NCI-H2107 treated with DMSO at 0.1 percent for 48 hours (cell line): ENCODE measurements at regions not wholly inside any gene's neighbourhood (a gene's known extent, or its start where the extent isn't known, plus 50 kb on each side); places are given as distances from the start of the nearest gene placed in this dataset.

Experiments
- DNase-seq: peaks from one replicate; lab custom pipeline; 2025; ENCODE audit not compliant: unreplicated experiment; lab: John Stamatoyannopoulos, UW

- DNase-seq, result no peak
Measured at GRCh38 chr9:90948156-90948555, 146.5 kb downstream of the SYK start.

GRCh38 chr9:90950600-90950999 lies 149.0 kb downstream of the SYK start:
- no peak for DNase-seq

- no peak for DNase-seq
Measured at GRCh38 chr9:90953200-90953599, 151.6 kb downstream of the SYK start.

GRCh38 chr9:90953805-90954204 lies 152.2 kb downstream of the SYK start:
- DNase-seq, result no peak

- no peak for DNase-seq
Measured at GRCh38 chr9:90956026-90956810, 154.6 kb downstream of the SYK start.

- no peak for DNase-seq
Measured at GRCh38 chr9:90958328-90958727, 156.7 kb downstream of the SYK start.

GRCh38 chr9:90960941-90961340 lies 159.3 kb downstream of the SYK start:
- no peak for DNase-seq

- no peak for DNase-seq
Measured at GRCh38 chr9:90961375-90961774, 159.8 kb downstream of the SYK start.

- DNase-seq, result peak; percentile 2
Measured at GRCh38 chr9:90964101-90965020, 162.7 kb downstream of the SYK start.

GRCh38 chr9:90965226-90966030 lies 163.8 kb downstream of the SYK start:
- no peak for DNase-seq

- no peak for DNase-seq
Measured at GRCh38 chr9:90966031-90966290, 164.3 kb downstream of the SYK start.

- DNase-seq, result no peak
Measured at GRCh38 chr9:90966480-90967144, 165.0 kb downstream of the SYK start.

GRCh38 chr9:90967145-90967538 lies 165.5 kb downstream of the SYK start:
- DNase-seq, result no peak

GRCh38 chr9:90969021-90969675 lies 167.5 kb downstream of the SYK start:
- peak; percentile 30 for DNase-seq

GRCh38 chr9:90970608-90971007 lies 169.0 kb downstream of the SYK start:
- DNase-seq, result no peak

GRCh38 chr9:90972057-90972456 lies 170.4 kb downstream of the SYK start:
- no peak for DNase-seq

GRCh38 chr9:90974016-90974415 lies 172.4 kb downstream of the SYK start:
- DNase-seq, result no peak

- no peak for DNase-seq
Measured at GRCh38 chr9:90974643-90975245, 173.1 kb downstream of the SYK start.

- DNase-seq, result no peak
Measured at GRCh38 chr9:90975781-90976538, 174.3 kb downstream of the SYK start.
